NOMO-1 treated with dmso at 0.1 percent for 144 hours (cell line): ENCODE measurements at regions not wholly inside any gene's neighbourhood (a gene's known extent, or its start where the extent isn't known, plus 50 kb on each side); places are given as distances from the start of the nearest gene placed in this dataset.
A peak's percentile ranks its signal among the peaks of the same experiment; 100 is the strongest.
"Not testable (repeated sequence)": the region's sequence is repeated elsewhere in the genome, so short reads cannot be mapped to it uniquely, and the experiment has no call there.

ENCODE experiments used
- DNase-seq: peaks from one replicate; lab custom pipeline; 2025; ENCODE audit not compliant: unreplicated experiment; lab: John Stamatoyannopoulos, UW

- not testable (repeated sequence) for DNase-seq
These were observed 84.3 kb downstream of the IRS2 start for GRCh38 chr13:109702030-109702597.

GRCh38 chr13:109700176-109700575 is 86.2 kb downstream of the IRS2 start:
- DNase-seq: peak; percentile 88

- DNase-seq: no peak
These were observed 86.7 kb downstream of the IRS2 start for GRCh38 chr13:109699628-109700071.

GRCh38 chr13:109698779-109699178 is 87.6 kb downstream of the IRS2 start:
- DNase-seq: no peak

GRCh38 chr13:109697936-109698335 is 88.4 kb downstream of the IRS2 start:
- DNase-seq: no peak

- no peak for DNase-seq
These were observed 90.8 kb downstream of the IRS2 start for GRCh38 chr13:109695402-109696190.

GRCh38 chr13:109694972-109695371 is 91.4 kb downstream of the IRS2 start:
- no peak for DNase-seq

- DNase-seq: no peak
These were observed 93.2 kb downstream of the IRS2 start for GRCh38 chr13:109693213-109693612.

- DNase-seq: no peak
These were observed 94.7 kb downstream of the IRS2 start for GRCh38 chr13:109691689-109692088.

GRCh38 chr13:109687559-109688448 is 98.6 kb downstream of the IRS2 start:
- no peak for DNase-seq

- DNase-seq: no peak
These were observed 101.2 kb downstream of the IRS2 start for GRCh38 chr13:109685203-109685602.

GRCh38 chr13:109684824-109685202 is 101.6 kb downstream of the IRS2 start:
- no peak for DNase-seq

GRCh38 chr13:109684084-109684823 is 102.1 kb downstream of the IRS2 start:
- no peak for DNase-seq

GRCh38 chr13:109682534-109683244 is 103.7 kb downstream of the IRS2 start:
- no peak for DNase-seq

GRCh38 chr13:109680930-109681329 is 105.5 kb downstream of the IRS2 start:
- DNase-seq: no peak

- no peak for DNase-seq
These were observed 106.1 kb downstream of the IRS2 start for GRCh38 chr13:109680288-109680687.

- no peak for DNase-seq
These were observed 107.9 kb downstream of the IRS2 start for GRCh38 chr13:109678459-109678858.

GRCh38 chr13:109677206-109677605 is 109.2 kb downstream of the IRS2 start:
- DNase-seq: no peak

GRCh38 chr13:109673477-109673876 is 112.9 kb downstream of the IRS2 start:
- DNase-seq: no peak

GRCh38 chr13:109672545-109672944 is 113.8 kb downstream of the IRS2 start:
- no peak for DNase-seq
